SH-SY5Y (cell line): ENCODE measurements at regions not wholly inside any gene's neighbourhood (a gene's known extent, or its start where the extent isn't known, plus 50 kb on each side); places are given as distances from the start of the nearest gene placed in this dataset.

ENCODE experiments used
- GATA2 ChIP-seq: IDR thresholded peaks from 2 replicates; pipeline ENCODE4 v1.6.1; 2011; ENCODE audit warnings: mild to moderate bottlenecking, low read depth, low read length
- GATA3 ChIP-seq: IDR thresholded peaks from 2 replicates; pipeline ENCODE4 v1.6.1; 2011; ENCODE audit warnings: low read depth, mild to moderate bottlenecking, low read length, moderate library complexity

DNA sequence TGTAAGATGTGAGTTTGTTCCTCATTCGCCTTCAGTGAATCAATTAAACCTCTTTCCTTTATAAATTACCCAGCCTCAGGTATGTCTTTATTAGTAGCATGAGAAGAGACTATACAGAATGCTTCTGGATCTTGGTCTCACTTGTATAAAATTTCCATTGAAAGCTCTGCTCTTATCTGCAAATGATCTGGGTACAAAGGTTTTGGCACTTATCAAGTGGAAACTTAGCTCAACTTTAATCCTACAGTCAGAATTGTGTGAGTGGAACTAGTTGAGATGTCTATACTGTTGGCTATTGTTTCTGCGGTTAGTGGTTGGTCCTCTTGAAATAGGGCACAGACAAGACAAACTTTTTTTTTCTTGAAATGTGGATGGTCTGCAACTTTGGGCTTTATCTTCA, 71.2 kb upstream of the CHORDC1 start:
- no peak for TF ChIP-seq GATA2
- TF ChIP-seq GATA3, result no peak
